Stimulated activated CD4-positive, alpha-beta T cell treated with anti-CD3 and anti-CD28 coated beads, Interleukin-15, amount 100 ng/mL, for 48 hours (primary cell): ENCODE measurements at regions not wholly inside any gene's neighbourhood (a gene's known extent, or its start where the extent isn't known, plus 50 kb on each side); places are given as distances from the start of the nearest gene placed in this dataset.

Experiments used
- DNase-seq, 2 donors: peaks; one replicate each; pipeline ENCODE4 v3.0.0-alpha.2; 2020; ENCODE audit warnings: low read depth in 2 of 2

- DNase-seq, result no peak
These were observed 349.7 kb upstream of the NOCT start for GRCh38 chr4:138665851-138666250.

- no peak for DNase-seq
These were observed 351.7 kb upstream of the NOCT start for GRCh38 chr4:138663883-138664282.

- DNase-seq, result no peak
These were observed 355.7 kb upstream of the NOCT start for GRCh38 chr4:138659812-138660316.

GRCh38 chr4:138659037-138659811, 356.4 kb upstream of the NOCT start:
- no peak for DNase-seq

- no peak for DNase-seq
These were observed 357.1 kb upstream of the NOCT start for GRCh38 chr4:138658518-138658917.

- DNase-seq, result no peak
These were observed 358.6 kb upstream of the NOCT start for GRCh38 chr4:138656990-138657389.

- DNase-seq, result no peak
These were observed 359.6 kb upstream of the NOCT start for GRCh38 chr4:138655985-138656384.

- no peak for DNase-seq
These were observed 360.3 kb upstream of the NOCT start for GRCh38 chr4:138655286-138655685.

GRCh38 chr4:138650929-138651448, 364.6 kb upstream of the NOCT start:
- DNase-seq, result no peak

- no peak for DNase-seq
These were observed 365.1 kb upstream of the NOCT start for GRCh38 chr4:138650495-138650894.

- DNase-seq, result no peak
These were observed 368.1 kb upstream of the NOCT start for GRCh38 chr4:138647433-138647832.

GRCh38 chr4:138646383-138646782, 369.2 kb upstream of the NOCT start:
- no peak for DNase-seq

- DNase-seq, result no peak
These were observed 370.3 kb upstream of the NOCT start for GRCh38 chr4:138645289-138645688.

- no peak for DNase-seq
These were observed 371.3 kb upstream of the NOCT start for GRCh38 chr4:138644322-138644721.

- no peak for DNase-seq
These were observed 371.8 kb upstream of the NOCT start for GRCh38 chr4:138643827-138644226.

GRCh38 chr4:138639018-138639741, 376.4 kb upstream of the NOCT start:
- DNase-seq, result no peak

GRCh38 chr4:138636781-138637180, 378.8 kb upstream of the NOCT start:
- no peak for DNase-seq

- no peak for DNase-seq
These were observed 380.7 kb upstream of the NOCT start for GRCh38 chr4:138634915-138635314.

GRCh38 chr4:138633580-138633904, 382.0 kb upstream of the NOCT start:
- DNase-seq, result no peak

- no peak for DNase-seq
These were observed 382.6 kb upstream of the NOCT start for GRCh38 chr4:138632856-138633579.

GRCh38 chr4:138630666-138631065, 384.9 kb upstream of the NOCT start:
- DNase-seq, result no peak

GRCh38 chr4:138629669-138630068, 385.9 kb upstream of the NOCT start:
- DNase-seq, result no peak
